ENCODE measurements at regions not wholly inside any gene's neighbourhood (a gene's known extent, or its start where the extent isn't known, plus 50 kb on each side); places are given as distances from the start of the nearest gene placed in this dataset.
"Not testable (repeated sequence)": the region's sequence is repeated elsewhere in the genome, so short reads cannot be mapped to it uniquely, and the experiment has no call there.

DNA sequence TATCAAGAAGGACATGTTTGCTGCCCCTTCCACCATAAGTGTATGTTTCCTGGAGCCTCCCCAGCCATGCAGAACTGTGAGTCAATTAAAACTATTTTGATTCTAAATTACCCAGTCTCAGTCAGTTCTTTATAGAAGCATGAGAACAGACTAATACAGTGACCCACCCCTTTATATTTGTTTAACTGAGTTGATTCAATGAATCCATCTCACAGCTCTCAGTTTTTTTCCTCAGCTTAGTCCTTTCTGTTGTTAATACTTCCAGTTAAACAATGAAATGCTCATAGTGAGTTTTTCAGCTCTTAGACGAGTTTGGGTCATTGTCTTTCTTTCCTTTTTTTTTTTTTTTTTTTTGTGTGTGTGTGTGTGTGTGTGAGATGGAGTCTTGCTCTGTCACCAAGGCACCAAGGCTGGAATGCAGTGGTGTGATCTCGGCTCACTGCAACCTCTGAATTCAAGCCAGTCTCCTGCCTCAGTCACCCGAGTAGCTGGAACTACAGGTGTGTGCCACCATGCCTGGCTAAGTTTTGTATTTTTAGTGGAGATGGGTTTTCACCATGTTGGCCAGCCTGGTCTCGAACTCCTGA lies 417.9 kb upstream of the ZNG1F start:
- TF ChIP-seq, protein P1, sequence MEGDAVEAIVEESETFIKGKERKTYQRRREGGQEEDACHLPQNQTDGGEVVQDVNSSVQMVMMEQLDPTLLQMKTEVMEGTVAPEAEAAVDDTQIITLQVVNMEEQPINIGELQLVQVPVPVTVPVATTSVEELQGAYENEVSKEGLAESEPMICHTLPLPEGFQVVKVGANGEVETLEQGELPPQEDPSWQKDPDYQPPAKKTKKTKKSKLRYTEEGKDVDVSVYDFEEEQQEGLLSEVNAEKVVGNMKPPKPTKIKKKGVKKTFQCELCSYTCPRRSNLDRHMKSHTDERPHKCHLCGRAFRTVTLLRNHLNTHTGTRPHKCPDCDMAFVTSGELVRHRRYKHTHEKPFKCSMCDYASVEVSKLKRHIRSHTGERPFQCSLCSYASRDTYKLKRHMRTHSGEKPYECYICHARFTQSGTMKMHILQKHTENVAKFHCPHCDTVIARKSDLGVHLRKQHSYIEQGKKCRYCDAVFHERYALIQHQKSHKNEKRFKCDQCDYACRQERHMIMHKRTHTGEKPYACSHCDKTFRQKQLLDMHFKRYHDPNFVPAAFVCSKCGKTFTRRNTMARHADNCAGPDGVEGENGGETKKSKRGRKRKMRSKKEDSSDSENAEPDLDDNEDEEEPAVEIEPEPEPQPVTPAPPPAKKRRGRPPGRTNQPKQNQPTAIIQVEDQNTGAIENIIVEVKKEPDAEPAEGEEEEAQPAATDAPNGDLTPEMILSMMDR (conservative IDR thresholded peaks at IDR 0.05; ENCODE audit: low read depth, low read length), result not testable (repeated sequence)
- not testable (repeated sequence) for TF ChIP-seq RFX5 (IDR thresholded peaks at IDR 0.05; ENCODE audit: low read depth, low read length); CEBPB (IDR thresholded peaks at IDR 0.05; ENCODE audit: low read depth, low read length); MXI1 (IDR thresholded peaks at IDR 0.05; ENCODE audit: borderline replicate concordance, low read depth, low read length); POLR2A (IDR thresholded peaks at IDR 0.05; ENCODE audit: low read depth, low read length)
